SK-N-SH (cell line): ENCODE measurements at regions not wholly inside any gene's neighbourhood (a gene's known extent, or its start where the extent isn't known, plus 50 kb on each side); places are given as distances from the start of the nearest gene placed in this dataset.

Source experiments
- CTCF ChIA-PET: fragments of 300-600, 350-600 bp; formaldehyde crosslinking; extraction: SDS; loops from one replicate; lab custom pipeline; 2021; lab: Yijun Ruan, JAX
- POLR2A ChIA-PET: fragments of 350-600 bp; sonication (Branson Sonifier 250); formaldehyde crosslinking; extraction: SDS; loops from one replicate; lab custom pipeline; 2020; ENCODE audit warnings: antibody characterized with exemption, inconsistent platforms; lab: Yijun Ruan, JAX
- DNase-seq: peaks from one replicate; pipeline ENCODE4 v3.0.0; 2012
- H2AFZ ChIP-seq: fragments of 200-600 bp; sonication (generic); 2 replicates; pipeline ENCODE4 v1.8.1; 2016; ENCODE audit warnings: antibody characterized with exemption, mild to moderate bottlenecking, low read depth
- H3F3A ChIP-seq: fragments of 200-600 bp; sonication (generic); replicated peaks from 2 replicates; pipeline ENCODE3; 2016; ENCODE audit warnings: antibody characterized with exemption, mild to moderate bottlenecking; ENCODE audit not compliant: insufficient read depth
- H3K27ac ChIP-seq, 2 experiments: fragments of 200-500 bp in 1 of 2; fragments of 200-600 bp in 1 of 2; sonication (Bioruptor generic) in 1 of 2; sonication (generic), shearing (Covaris generic) in 1 of 2; 2 replicates each; pipeline versions ENCODE4 v1.5.1 to v1.6.1; 2014 to 2016; ENCODE audit warnings: low read depth in 2 of 2, inconsistent platforms in 1 of 2, low read length in 1 of 2, mild to moderate bottlenecking in 1 of 2, mixed read lengths in 1 of 2
- H3K27me3 ChIP-seq: fragments of 200-600 bp; sonication (generic), shearing (Covaris generic); 2 replicates; pipeline ENCODE4 v1.6.1; 2016; ENCODE audit warnings: mixed run types; ENCODE audit not compliant: insufficient read depth
- H3K36me3 ChIP-seq, 2 experiments: fragments of 200-500 bp in 1 of 2; fragments of 200-600 bp in 1 of 2; sonication (Bioruptor generic) in 1 of 2; sonication (generic) in 1 of 2; replicated peaks in 1 of 2; 2 replicates each; pipeline versions ENCODE3 to v1.5.1; 2014 to 2016; ENCODE audit warnings: low read length in 1 of 2, mild to moderate bottlenecking in 1 of 2; ENCODE audit not compliant: insufficient read depth in 2 of 2, control insufficient read depth in 1 of 2
- H3K4me1 ChIP-seq, 2 experiments: fragments of 200-500 bp in 1 of 2; fragments of 200-600 bp in 1 of 2; sonication (Bioruptor generic) in 1 of 2; sonication (generic), shearing (Covaris generic) in 1 of 2; 2 replicates each; pipeline versions ENCODE4 v1.5.1 to v1.6.1; 2014 to 2016; ENCODE audit warnings: low read depth in 1 of 2, low read length in 1 of 2, mixed run types in 1 of 2; ENCODE audit not compliant: insufficient read depth in 2 of 2, control insufficient read depth in 1 of 2
- H3K4me2 ChIP-seq: fragments of 200-600 bp; sonication (generic), shearing (Covaris generic); 2 replicates; pipeline ENCODE4 v1.6.1; 2017; ENCODE audit warnings: mixed run types
- H3K4me3 ChIP-seq, 2 experiments: fragments of 200-500 bp in 1 of 2; fragments of 200-600 bp in 1 of 2; sonication (Bioruptor generic) in 1 of 2; sonication (generic), shearing (Covaris generic) in 1 of 2; 2 replicates each; pipeline versions ENCODE4 v1.5.1 to v1.8.1; 2014 to 2016; ENCODE audit warnings: low read depth in 2 of 2, inconsistent platforms in 1 of 2, low read length in 1 of 2, mild to moderate bottlenecking in 1 of 2, mixed read lengths in 1 of 2, moderate library complexity in 1 of 2
- H3K79me2 ChIP-seq: fragments of 200-600 bp; sonication (generic); 2 replicates; pipeline ENCODE4 v1.8.1; 2017; ENCODE audit warnings: mild to moderate bottlenecking; ENCODE audit not compliant: insufficient read depth
- H3K9ac ChIP-seq: fragments of 200-600 bp; sonication (generic); 2 replicates; pipeline ENCODE4 v1.6.1; 2017; ENCODE audit warnings: mixed run types
- H3K9me2 ChIP-seq: fragments of 200-600 bp; sonication (generic); 2 replicates; pipeline ENCODE4 v1.6.1; 2017; ENCODE audit warnings: mixed run types
- H3K9me3 ChIP-seq: fragments of 200-600 bp; sonication (generic); 2 replicates; pipeline ENCODE4 v1.6.1; 2017; ENCODE audit warnings: mixed run types, mild to moderate bottlenecking, moderate library complexity
- H4K20me1 ChIP-seq: fragments of 200-600 bp; sonication (generic); 2 replicates; pipeline ENCODE4 v1.6.1; 2017; ENCODE audit warnings: mild to moderate bottlenecking, mixed run types; ENCODE audit not compliant: insufficient read depth
- ELF1 ChIP-seq: IDR thresholded peaks from 2 replicates; pipeline ENCODE4 v1.4.0; 2012
- EP300 ChIP-seq, 2 experiments: IDR thresholded peaks; 2 replicates each; pipeline versions ENCODE4 v1.4.0 to v1.6.1; 2012; ENCODE audit warnings: borderline replicate concordance in 1 of 2, low read depth in 1 of 2, low read length in 1 of 2
- EZH2phosphoT487 ChIP-seq: fragments of 200-600 bp; sonication (generic); IDR thresholded peaks from 2 replicates; pipeline ENCODE4 v1.6.1; 2017; ENCODE audit warnings: low read depth, mixed run types, mild to moderate bottlenecking, antibody characterized with exemption, moderate library complexity, borderline replicate concordance
- FOSL2 ChIP-seq: IDR thresholded peaks from 2 replicates; pipeline ENCODE4 v1.4.0; 2012; ENCODE audit warnings: low read depth, mild to moderate bottlenecking, moderate library complexity, borderline replicate concordance
- GABPA ChIP-seq: IDR thresholded peaks from 2 replicates; pipeline ENCODE4 v1.4.0; 2012; ENCODE audit warnings: low read depth, mild to moderate bottlenecking
- GATA2 ChIP-seq: sonication (generic); formaldehyde crosslinking; IDR thresholded peaks from 2 replicates; pipeline ENCODE4 v1.5.0; 2020; ENCODE audit warnings: mild to moderate bottlenecking, missing genetic modification reagents
- MAX ChIP-seq: IDR thresholded peaks from 2 replicates; pipeline ENCODE4 v1.4.0; 2012; ENCODE audit warnings: low read depth
- MEF2A ChIP-seq: IDR thresholded peaks from 2 replicates; pipeline ENCODE4 v1.4.0; 2012; ENCODE audit warnings: low read depth, borderline replicate concordance
- POLR2AphosphoS5 ChIP-seq: IDR thresholded peaks from 2 replicates; pipeline ENCODE4 v1.6.1; 2012; ENCODE audit warnings: low read depth, low read length
- RAD21 ChIP-seq: IDR thresholded peaks from 2 replicates; pipeline ENCODE4 v1.6.1; 2012; ENCODE audit warnings: mild to moderate bottlenecking, low read length
- REST ChIP-seq: IDR thresholded peaks from 2 replicates; pipeline ENCODE4 v1.6.1; 2012; ENCODE audit warnings: mild to moderate bottlenecking, low read depth, low read length, moderate library complexity
- RFX5 ChIP-seq: IDR thresholded peaks from 2 replicates; pipeline ENCODE4 v1.6.1; 2012; ENCODE audit warnings: mild to moderate bottlenecking, improper control_type of control experiment, low read length
- SIN3A ChIP-seq: IDR thresholded peaks from 2 replicates; pipeline ENCODE4 v1.6.1; 2012; ENCODE audit warnings: low read depth, mild to moderate bottlenecking, low read length, moderate library complexity, borderline replicate concordance
- TEAD4 ChIP-seq: IDR thresholded peaks from 2 replicates; pipeline ENCODE4 v1.4.0; 2012; ENCODE audit warnings: mild to moderate bottlenecking, borderline replicate concordance; ENCODE audit not compliant: insufficient read depth
- USF1 ChIP-seq: IDR thresholded peaks from 2 replicates; pipeline ENCODE4 v1.4.0; 2012; ENCODE audit warnings: low read depth, borderline replicate concordance
- YY1 ChIP-seq: IDR thresholded peaks from 2 replicates; pipeline ENCODE4 v1.4.0; 2012; ENCODE audit warnings: low read depth, mild to moderate bottlenecking
- WGBS: methylation state at CpG from one replicate; pipeline ENCODE4 v1.1.6; 2017; ENCODE audit warnings: low lambda C conversion rate; 5-methylcytosine and 5-hydroxymethylcytosine counted together

- 96% methylated on average over 2 of the region's 2 CpGs for WGBS
- Histone ChIP-seq H3K4me2 (no peak overlapping the region), H3K9me3 (no peaks in the 10 kb centered on the region), H3K4me1 (peaks cover 0 to 5% of the 10 kb centered on the region in 2 experiments; a peak in 2 of 4 replicates), H3K4me3 (no peak overlapping the region), H3F3A (no peaks in the 10 kb centered on the region), H3K27me3 (no peaks in the 10 kb centered on the region), H3K9me2 (no peaks in the 10 kb centered on the region), H3K36me3 (no peaks in the 10 kb centered on the region), H3K27ac (no peak overlapping the region), H3K79me2 (no peaks in the 10 kb centered on the region), H3K9ac (no peak overlapping the region), H2AFZ (no peak overlapping the region), H4K20me1 (no peaks in the 10 kb centered on the region)
- ChIA-PET CTCF (no interaction called here), POLR2A (no interaction called here)
- no peak for DNase-seq
- no peak for TF ChIP-seq MAX
- no peak for TF ChIP-seq USF1
- TF ChIP-seq REST: no peak
- TF ChIP-seq TEAD4: no peak
- TF ChIP-seq FOSL2: no peak
- TF ChIP-seq GATA2: no peak
- no peak for TF ChIP-seq GABPA
- no peak for TF ChIP-seq EP300 (IDR thresholded peaks at IDR 0.05; ENCODE audit: borderline replicate concordance in 1 of 2, low read depth in 1 of 2, low read length in 1 of 2)
- TF ChIP-seq MEF2A: no peak
- TF ChIP-seq ELF1: no peak
- TF ChIP-seq SIN3A: no peak
- no peak for TF ChIP-seq YY1
- TF ChIP-seq RFX5: no peak
- no peak for TF ChIP-seq RAD21
- TF ChIP-seq POLR2AphosphoS5: no peak
- TF ChIP-seq EZH2phosphoT487: no peak
Measured at GRCh38 chr13:40161931-40162330, 504.5 kb downstream of the FOXO1 start.
